ENCODE measurements at regions not wholly inside any gene's neighbourhood (a gene's known extent, or its start where the extent isn't known, plus 50 kb on each side); places are given as distances from the start of the nearest gene placed in this dataset.

DNA sequence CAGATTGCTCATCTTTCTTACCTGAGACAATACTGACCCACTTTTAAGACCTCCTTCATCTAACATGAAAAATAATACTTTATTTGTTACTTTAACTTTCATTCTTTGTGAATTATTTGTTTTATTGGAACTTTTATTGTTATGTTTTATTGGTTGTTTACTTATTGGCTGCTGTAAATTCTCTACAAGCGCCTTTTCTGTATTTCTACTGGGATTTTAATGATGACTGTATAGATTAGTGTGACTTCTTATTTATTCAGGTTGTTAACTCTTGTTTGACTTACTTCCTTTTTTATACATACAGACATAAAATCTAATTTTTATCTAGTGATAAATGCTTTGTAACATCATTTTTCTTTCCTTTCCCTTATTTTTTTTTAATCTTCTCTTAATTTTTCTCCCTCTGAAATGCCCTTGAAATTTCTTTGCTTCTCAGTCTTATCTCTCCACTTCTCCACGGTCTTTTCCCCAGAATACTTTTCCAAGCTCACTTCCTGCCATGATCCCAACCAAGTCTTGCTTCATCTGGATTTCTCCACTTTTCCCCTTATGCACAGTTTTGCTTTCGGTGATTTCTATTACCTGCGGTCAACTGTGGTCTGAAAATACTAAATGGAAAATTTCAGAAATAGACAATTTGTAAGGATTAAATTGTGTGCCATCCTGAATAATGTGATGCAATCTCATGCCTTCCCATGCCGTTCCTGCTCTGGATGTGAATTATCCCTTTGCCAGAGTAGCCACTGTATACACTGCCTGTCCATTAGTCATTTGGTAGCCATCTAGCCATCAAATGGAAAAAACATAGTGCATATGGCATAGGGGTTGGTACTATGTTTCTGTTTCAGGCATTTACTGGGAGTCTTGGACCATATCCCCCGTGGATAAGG lies 265.9 kb downstream of the PRL start:
- no peaks in the 10 kb centered on the region for H3K36me3 ChIP-seq (ENCODE audit: control insufficient read depth in 4 of 4, insufficient read depth in 3 of 4, low read depth in 1 of 4, low read length in 3 of 4)
- no peak overlapping the region for H3K27ac ChIP-seq (ENCODE audit: low read depth in 1 of 2, low read length in 2 of 2)
- DNase-seq (ENCODE audit: low spot score): no peak
- WGBS: 86% methylated on average over 6 of the region's 6 CpGs
- H3K9me3 ChIP-seq (ENCODE audit: control insufficient read depth in 4 of 4, low read length in 3 of 4): no peaks in the 10 kb centered on the region
- no peaks in the 10 kb centered on the region for H3K27me3 ChIP-seq (ENCODE audit: control insufficient read depth in 4 of 4, insufficient read depth in 4 of 4, low read length in 3 of 4)
- no peak overlapping the region for H3K9ac ChIP-seq (ENCODE audit: low read depth in 1 of 2, low read length in 2 of 2)
- no peak overlapping the region for H3K4me3 ChIP-seq (ENCODE audit: low read depth in 1 of 3, low read length in 3 of 3)
- no peak for TF ChIP-seq JUND (IDR thresholded peaks at IDR 0.05)
- no peak for TF ChIP-seq HNF4G (IDR thresholded peaks at IDR 0.05)
- no peak for TF ChIP-seq FOXA2 (IDR thresholded peaks at IDR 0.05)
- TF ChIP-seq, protein P1, sequence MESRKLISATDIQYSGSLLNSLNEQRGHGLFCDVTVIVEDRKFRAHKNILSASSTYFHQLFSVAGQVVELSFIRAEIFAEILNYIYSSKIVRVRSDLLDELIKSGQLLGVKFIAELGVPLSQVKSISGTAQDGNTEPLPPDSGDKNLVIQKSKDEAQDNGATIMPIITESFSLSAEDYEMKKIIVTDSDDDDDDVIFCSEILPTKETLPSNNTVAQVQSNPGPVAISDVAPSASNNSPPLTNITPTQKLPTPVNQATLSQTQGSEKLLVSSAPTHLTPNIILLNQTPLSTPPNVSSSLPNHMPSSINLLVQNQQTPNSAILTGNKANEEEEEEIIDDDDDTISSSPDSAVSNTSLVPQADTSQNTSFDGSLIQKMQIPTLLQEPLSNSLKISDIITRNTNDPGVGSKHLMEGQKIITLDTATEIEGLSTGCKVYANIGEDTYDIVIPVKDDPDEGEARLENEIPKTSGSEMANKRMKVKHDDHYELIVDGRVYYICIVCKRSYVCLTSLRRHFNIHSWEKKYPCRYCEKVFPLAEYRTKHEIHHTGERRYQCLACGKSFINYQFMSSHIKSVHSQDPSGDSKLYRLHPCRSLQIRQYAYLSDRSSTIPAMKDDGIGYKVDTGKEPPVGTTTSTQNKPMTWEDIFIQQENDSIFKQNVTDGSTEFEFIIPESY (IDR thresholded peaks at IDR 0.05): no peak
- no peak for TF ChIP-seq YY1 (IDR thresholded peaks at IDR 0.05)
- TF ChIP-seq, protein P2, sequence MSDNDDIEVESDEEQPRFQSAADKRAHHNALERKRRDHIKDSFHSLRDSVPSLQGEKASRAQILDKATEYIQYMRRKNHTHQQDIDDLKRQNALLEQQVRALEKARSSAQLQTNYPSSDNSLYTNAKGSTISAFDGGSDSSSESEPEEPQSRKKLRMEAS (IDR thresholded peaks at IDR 0.05): no peak
- no peak for TF ChIP-seq FOXA1 (IDR thresholded peaks at IDR 0.05)
- TF ChIP-seq NR2F2 (IDR thresholded peaks at IDR 0.05): no peak
- TF ChIP-seq, protein P3, sequence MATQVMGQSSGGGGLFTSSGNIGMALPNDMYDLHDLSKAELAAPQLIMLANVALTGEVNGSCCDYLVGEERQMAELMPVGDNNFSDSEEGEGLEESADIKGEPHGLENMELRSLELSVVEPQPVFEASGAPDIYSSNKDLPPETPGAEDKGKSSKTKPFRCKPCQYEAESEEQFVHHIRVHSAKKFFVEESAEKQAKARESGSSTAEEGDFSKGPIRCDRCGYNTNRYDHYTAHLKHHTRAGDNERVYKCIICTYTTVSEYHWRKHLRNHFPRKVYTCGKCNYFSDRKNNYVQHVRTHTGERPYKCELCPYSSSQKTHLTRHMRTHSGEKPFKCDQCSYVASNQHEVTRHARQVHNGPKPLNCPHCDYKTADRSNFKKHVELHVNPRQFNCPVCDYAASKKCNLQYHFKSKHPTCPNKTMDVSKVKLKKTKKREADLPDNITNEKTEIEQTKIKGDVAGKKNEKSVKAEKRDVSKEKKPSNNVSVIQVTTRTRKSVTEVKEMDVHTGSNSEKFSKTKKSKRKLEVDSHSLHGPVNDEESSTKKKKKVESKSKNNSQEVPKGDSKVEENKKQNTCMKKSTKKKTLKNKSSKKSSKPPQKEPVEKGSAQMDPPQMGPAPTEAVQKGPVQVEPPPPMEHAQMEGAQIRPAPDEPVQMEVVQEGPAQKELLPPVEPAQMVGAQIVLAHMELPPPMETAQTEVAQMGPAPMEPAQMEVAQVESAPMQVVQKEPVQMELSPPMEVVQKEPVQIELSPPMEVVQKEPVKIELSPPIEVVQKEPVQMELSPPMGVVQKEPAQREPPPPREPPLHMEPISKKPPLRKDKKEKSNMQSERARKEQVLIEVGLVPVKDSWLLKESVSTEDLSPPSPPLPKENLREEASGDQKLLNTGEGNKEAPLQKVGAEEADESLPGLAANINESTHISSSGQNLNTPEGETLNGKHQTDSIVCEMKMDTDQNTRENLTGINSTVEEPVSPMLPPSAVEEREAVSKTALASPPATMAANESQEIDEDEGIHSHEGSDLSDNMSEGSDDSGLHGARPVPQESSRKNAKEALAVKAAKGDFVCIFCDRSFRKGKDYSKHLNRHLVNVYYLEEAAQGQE (IDR thresholded peaks at IDR 0.05): no peak
- no peak for TF ChIP-seq RXRA (IDR thresholded peaks at IDR 0.05)
- no peak for TF ChIP-seq TAF1 (conservative IDR thresholded peaks at IDR 0.05)
- TF ChIP-seq SP1 (IDR thresholded peaks at IDR 0.05): no peak
- TF ChIP-seq, protein P4, sequence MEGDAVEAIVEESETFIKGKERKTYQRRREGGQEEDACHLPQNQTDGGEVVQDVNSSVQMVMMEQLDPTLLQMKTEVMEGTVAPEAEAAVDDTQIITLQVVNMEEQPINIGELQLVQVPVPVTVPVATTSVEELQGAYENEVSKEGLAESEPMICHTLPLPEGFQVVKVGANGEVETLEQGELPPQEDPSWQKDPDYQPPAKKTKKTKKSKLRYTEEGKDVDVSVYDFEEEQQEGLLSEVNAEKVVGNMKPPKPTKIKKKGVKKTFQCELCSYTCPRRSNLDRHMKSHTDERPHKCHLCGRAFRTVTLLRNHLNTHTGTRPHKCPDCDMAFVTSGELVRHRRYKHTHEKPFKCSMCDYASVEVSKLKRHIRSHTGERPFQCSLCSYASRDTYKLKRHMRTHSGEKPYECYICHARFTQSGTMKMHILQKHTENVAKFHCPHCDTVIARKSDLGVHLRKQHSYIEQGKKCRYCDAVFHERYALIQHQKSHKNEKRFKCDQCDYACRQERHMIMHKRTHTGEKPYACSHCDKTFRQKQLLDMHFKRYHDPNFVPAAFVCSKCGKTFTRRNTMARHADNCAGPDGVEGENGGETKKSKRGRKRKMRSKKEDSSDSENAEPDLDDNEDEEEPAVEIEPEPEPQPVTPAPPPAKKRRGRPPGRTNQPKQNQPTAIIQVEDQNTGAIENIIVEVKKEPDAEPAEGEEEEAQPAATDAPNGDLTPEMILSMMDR (IDR thresholded peaks at IDR 0.05; ENCODE audit: low read depth, low read length, missing input control): no peak
- TF ChIP-seq GABPA (IDR thresholded peaks at IDR 0.05 in 1 of 2, conservative IDR thresholded peaks at IDR 0.05 in 1 of 2): no peak
- TF ChIP-seq, protein P5, sequence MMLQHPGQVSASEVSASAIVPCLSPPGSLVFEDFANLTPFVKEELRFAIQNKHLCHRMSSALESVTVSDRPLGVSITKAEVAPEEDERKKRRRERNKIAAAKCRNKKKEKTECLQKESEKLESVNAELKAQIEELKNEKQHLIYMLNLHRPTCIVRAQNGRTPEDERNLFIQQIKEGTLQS (IDR thresholded peaks at IDR 0.05): no peak
- no peak for TF ChIP-seq HNF4A (conservative IDR thresholded peaks at IDR 0.05)
- no peak for TF ChIP-seq RAD21 (IDR thresholded peaks at IDR 0.05)
- TF ChIP-seq EGR1 (IDR thresholded peaks at IDR 0.05; ENCODE audit: low read depth in 2 of 2): no peak
- H3K4me1 ChIP-seq (ENCODE audit: control insufficient read depth in 4 of 4, insufficient read depth in 4 of 4, low read length in 3 of 4): no peaks in the 10 kb centered on the region
